ENCODE measurements at regions not wholly inside any gene's neighbourhood (a gene's known extent, or its start where the extent isn't known, plus 50 kb on each side); places are given as distances from the start of the nearest gene placed in this dataset.

DNA sequence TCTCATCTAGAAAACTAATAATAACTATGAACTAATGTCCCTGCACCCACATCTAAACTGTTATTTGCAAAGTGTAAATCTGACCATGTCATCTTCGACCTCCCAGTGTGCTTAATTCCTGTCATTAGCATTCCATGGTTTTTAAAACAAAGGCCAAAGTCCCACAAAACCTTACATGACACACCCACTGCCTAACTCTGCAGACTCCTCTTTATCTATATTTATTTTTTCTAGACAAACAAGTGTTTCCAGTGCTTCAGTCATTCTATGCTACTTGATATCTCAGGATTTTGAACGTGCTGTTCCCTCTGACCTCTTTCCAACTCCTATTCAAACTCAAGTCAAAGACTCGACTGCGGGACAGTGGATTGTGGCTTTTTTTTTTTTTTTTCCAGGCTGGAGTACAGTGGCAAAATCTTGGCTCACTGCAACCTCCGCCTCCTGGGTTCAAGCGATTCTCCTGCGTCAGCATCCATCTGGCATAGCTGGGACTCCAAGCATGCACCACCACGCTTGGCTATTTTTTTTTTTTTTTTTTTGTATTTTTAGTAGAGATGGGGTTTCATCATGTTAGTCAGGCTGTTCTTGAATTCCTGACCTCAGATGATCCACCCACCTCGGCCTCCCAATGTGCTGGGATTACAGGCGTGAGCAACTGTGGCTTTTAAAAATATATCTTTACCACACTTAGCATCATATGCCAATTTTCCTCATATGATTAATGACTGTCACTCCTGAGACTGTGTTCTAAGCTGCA lies 1511.0 kb downstream of the ARAP2 start:
- intact Hi-C loops (cut with DNase I): no loop called here
- no peak for DNase-seq (ENCODE audit: low spot score)

DNA sequence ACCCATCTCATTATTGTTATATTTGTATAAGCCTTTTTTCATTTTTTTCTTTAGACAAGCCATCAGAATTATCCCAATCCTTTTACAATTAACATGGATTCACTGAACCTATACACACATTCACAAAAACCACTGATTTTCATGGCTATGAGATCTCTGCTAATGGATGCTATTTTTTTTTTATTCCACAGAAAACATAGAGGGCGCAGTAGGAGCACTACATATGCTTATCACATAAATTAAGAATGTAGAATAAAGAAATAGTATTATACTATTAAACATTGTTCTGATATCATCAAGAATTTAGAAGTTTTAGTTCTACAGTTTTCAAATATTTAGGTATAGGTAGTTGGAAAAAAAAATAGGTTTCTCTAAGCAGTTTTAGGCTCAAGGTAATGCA lies 1477.4 kb downstream of the ARAP2 start:
- intact Hi-C loops (cut with DNase I): no loop called here
- DNase-seq (ENCODE audit: low spot score): no peak

DNA sequence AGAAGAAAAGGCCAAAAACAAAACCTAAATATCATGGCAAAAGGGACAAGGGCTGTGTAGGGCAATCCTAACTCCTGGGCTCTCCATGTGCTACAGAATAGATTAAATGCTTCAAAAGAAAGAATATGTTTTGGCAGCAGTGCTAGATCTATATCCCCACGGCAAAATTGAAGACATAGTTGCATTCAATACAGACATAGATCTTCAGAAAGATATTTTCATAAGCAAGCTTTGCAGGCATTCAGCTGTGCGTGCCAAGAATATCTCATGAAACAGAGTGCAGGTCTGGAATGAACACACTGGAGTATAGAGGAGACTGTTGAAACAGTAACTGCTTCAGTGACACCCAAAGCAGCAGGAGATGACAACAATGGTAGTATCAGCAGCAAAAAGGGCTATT lies 1476.9 kb downstream of the ARAP2 start:
- intact Hi-C loops (cut with DNase I): no loop called here

DNA sequence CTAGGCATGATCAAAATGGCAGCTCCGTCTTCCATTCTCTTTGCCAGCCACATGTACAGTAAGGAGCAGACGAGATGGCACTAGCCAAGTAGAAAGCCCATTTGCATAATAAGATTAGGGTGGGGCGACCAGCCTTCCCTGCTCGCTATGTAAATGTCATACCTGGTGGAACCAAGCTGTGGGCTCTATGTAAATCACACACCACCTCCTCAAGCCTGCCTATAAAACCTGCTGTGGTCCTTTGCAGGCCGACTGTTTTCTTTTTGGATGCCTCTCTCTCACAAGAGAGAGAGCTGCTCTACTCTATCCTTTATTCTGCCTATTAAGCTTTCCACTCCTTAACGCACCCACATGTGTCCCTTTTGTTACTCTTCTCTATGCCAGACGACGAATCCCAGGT lies 1472.7 kb downstream of the ARAP2 start:
- intact Hi-C loops (cut with DNase I): no loop called here
- no peak for DNase-seq (ENCODE audit: low spot score)

More for the DNA sequence above, 1476.9 kb downstream of the ARAP2 start:
- no peak for DNase-seq (ENCODE audit: low spot score)

DNA sequence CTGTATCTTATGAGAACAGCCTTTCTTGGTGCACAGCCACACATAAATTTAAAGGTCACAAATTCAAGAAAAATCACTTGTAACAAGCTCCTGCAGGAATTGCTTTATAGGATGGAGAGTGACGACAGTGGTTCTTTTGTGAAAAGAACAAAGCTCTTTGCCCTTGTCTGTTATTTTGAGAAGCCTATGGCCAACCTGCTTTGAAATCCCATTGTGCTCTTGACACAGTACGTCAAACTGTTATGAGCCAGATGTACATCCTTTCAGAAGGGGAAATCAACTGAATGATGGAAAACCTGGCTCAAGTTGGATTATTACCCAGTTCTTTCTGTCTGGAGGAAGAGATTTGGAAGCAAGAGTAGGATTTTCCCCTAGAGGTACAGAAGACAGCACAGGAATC lies 1454.2 kb downstream of the ARAP2 start:
- DNase-seq (ENCODE audit: low spot score): no peak
- intact Hi-C loops (cut with DNase I): no loop called here

DNA sequence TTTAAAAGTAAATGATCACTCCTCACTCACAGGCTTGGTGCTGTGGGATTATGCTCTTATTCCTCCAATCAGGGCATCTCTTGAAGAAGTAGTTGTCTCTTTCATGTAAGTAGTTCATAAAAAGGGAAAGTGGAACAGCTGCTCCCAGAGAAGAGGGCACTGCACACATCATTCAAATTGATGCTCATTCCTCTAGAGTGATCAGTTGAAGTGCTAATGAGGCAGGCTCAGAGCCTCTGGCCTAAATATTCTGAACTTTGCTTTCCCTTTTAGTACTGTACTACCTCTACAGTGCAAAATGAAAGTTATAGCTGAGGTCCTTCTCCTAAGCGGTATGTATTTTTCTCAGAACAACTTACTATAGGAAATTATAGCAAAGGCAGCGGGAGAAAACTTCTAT lies 1453.1 kb downstream of the ARAP2 start:
- intact Hi-C loops (cut with DNase I): no loop called here
- DNase-seq (ENCODE audit: low spot score): no peak

DNA sequence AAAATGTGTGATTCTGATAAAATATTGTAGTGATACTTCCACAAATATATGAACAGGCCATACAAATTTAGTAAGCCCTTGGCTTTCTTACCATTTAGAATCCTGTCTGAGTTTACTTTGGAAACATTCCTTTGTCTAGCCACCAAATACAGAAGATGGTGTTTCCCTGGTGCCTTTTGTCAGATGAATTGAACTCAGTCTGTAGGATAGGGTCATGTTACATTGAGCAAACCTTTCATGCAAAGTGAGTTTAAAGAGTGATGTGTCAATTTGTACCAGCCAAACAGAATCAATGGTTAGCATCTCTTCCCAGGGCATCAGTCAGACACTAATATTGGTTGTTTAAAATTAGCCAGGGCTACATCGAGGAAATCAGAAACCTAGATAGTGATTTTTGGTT lies 1443.4 kb downstream of the ARAP2 start:
- no peak for DNase-seq (ENCODE audit: low spot score)
- intact Hi-C loops (cut with DNase I): no loop called here

DNA sequence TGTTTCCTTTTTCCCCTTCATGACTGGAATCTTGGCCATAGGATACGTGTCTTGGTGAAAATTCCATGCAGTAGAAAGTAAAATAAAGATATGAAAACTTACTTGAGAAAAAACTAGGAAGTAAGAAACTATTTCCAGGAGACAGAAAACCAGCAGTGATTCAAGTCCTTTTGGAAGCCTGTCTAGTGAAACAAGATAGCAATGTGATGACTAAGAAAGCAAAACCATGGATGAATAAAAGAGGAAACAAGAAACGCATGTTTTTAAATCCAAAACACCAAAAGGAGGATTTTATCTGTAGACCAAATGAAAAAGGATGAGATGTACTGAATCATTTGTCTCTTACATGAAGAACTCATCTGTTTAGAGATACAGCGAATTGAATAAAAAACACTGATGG lies 1430.0 kb downstream of the ARAP2 start:
- DNase-seq (ENCODE audit: low spot score): no peak
- intact Hi-C loops (cut with DNase I): no loop called here

DNA sequence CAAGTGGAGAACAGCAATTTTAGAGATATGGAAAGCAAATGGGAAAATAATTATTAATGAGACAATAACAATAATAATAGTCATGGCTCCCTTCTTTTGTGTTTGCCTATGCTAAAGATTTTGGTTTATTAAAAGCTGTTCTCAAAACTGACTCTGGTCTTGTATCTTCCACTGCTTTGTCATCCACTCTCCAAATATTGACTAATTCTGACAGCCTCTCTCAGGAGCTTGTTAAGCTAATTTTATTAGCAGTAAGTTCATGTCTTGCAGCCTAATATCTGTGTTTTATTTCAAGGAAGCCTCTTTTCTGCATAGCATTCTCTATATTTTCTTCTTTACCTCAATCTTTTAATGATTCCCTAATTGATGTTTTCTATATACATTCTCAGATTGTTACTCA lies 1419.8 kb downstream of the ARAP2 start:
- intact Hi-C loops (cut with DNase I): no loop called here
- no peak for DNase-seq (ENCODE audit: low spot score)

DNA sequence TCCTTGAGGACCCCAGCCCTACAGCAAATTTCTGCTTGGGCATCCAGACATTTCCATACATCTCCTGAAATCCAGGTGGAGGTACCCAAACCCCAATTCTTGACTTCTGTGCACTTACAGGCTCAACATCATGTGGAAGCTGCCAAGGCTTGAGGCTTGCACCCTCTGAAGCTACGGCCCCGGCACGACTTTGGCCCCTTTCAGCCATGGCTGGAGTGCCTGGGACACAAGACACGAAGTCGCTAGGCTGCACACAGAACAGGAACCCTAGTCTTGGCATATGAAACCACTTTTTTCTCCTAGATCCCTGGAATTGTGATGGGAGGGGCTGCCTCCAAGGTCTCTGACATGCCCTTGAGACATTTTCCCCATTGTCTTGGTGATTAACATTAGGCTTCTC lies 1417.7 kb downstream of the ARAP2 start:
- intact Hi-C loops (cut with DNase I): no loop called here
- DNase-seq (ENCODE audit: low spot score): no peak

DNA sequence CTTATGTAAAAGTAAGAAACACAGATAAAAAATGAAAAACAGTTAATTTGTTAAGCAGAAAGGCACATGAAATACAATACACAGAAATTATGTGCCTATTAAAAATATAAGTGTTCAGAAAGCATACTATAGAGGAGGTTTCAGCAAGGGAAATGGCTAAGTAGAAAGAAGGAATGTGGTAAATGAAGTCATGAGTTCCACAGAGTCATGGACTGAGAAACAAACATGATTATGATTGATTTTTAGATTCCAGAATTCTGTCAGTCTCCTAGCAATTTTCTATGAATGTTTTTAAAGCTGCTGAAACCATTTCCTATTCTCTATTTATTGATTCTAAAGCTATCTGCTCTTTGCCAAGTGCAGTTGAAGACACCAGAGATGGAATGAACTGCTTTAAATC lies 1398.4 kb downstream of the ARAP2 start:
- DNase-seq (ENCODE audit: low spot score): no peak
- intact Hi-C loops (cut with DNase I): no loop called here

DNA sequence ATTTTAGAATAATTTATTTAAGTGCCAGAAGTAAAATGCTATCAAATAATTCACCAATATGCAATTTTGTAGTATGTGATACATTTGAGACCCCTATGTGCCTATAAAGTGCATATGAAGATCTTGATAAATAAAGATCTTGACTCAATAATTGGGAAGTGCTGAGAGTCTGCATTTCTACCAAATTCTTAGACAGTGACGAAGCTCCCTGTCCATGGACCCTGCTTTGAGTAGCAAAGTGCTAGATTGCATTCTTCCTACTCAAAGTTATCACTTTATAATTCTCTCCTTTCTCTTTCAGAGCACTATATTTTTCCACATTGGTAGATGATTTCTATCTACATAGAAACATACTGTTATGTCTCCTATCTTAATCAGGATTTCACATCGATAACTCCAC lies 1393.9 kb downstream of the ARAP2 start:
- intact Hi-C loops (cut with DNase I): no loop called here
- no peak for DNase-seq (ENCODE audit: low spot score)

DNA sequence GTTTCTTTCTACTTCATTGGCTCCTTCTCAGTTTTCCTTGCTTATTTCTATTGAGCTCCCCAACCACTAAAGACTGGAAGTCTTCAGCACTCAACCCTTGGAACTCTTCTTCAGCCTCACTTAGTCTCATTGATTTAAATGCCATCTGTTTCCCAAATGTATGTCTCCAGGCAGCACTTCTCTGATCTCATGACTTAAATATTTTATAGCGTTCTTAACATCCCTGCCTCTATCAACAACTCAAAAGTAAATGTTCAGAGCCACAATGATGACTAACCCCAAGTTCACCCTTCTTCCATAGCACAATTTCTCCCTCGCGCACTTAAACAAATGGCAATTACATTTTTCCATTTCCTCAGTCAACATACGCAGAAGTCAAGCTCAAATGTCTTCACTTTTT lies 1393.3 kb downstream of the ARAP2 start:
- intact Hi-C loops (cut with DNase I): no loop called here

DNA sequence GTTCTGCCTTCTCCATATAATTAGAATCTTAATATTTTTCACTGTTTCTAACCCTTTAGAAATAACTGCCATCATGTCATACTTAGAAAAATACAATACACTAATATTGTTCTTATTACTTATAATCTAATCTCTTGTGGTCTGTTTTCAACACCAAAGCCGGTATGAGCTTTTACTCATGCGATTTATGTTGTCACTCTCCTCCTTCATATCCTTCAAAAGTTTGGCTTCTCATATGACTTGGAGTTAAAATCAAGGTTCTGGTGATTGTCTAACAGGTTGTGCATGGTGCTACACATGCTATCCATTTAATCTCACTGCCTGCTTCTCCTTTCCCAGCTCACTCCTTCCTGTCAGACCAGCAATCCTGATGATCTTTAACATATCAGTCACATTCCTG lies 1392.9 kb downstream of the ARAP2 start:
- no peak for DNase-seq (ENCODE audit: low spot score)
- intact Hi-C loops (cut with DNase I): no loop called here

More for the DNA sequence above, 1393.3 kb downstream of the ARAP2 start:
- DNase-seq (ENCODE audit: low spot score): no peak

DNA sequence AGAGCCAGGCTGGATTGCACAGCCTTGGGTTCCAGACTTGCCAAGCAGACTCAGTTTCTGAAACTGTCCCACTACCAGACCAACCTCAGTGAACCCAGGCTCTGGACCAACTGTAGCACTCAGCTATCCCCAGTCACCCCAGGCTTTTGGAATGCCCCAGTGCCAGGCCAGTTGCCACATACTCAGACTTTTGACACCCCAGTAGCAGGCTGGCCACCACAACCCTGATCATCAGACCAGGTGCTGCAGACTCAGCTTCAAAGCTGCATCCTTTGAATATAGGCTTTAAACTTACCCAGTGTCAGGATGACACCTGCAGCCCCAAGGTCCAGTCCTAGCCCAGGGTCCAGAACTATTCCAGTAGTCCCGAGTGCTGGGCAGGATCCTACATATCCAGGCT lies 1389.9 kb downstream of the ARAP2 start:
- no peak for DNase-seq (ENCODE audit: low spot score)
- intact Hi-C loops (cut with DNase I): no loop called here

DNA sequence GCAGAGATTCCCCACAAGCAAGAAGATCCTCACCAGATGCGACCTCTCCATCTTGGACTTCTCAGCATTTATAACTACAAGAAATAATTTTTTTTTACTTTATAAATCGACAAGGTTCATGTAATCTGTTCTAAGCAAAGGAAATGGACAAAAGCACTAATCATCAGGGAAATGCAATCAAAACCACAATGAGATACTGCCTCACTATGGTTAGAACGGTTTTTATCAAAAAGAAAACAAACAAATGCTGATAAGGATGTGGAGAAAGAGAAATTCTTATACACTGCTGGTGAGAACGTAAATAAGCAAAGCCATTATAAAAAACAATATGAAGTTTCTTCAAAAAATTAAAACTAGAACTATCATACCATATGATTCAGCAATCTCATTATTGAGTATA lies 1382.6 kb downstream of the ARAP2 start:
- no peak for DNase-seq (ENCODE audit: low spot score)
- intact Hi-C loops (cut with DNase I): no loop called here

DNA sequence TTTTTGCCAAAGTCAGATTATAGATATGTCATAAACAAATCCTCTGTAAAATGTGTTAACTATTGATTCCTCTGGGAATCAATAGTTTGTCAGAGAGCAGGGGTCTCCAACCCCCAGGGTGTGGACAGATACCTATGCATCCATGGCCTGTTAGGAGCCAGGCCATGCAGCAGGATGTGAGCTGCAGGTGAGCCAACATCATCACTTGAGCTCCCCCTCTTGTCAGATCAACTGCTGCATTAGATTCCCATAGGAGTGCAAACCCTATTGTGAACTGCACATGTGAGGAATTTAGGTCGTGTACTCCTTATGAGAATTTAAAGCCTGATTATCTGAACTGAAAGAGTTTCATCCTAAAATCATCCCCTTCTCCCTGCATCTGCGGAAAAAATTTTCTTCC lies 1365.4 kb downstream of the ARAP2 start:
- DNase-seq (ENCODE audit: low spot score): no peak
- intact Hi-C loops (cut with DNase I): no loop called here

DNA sequence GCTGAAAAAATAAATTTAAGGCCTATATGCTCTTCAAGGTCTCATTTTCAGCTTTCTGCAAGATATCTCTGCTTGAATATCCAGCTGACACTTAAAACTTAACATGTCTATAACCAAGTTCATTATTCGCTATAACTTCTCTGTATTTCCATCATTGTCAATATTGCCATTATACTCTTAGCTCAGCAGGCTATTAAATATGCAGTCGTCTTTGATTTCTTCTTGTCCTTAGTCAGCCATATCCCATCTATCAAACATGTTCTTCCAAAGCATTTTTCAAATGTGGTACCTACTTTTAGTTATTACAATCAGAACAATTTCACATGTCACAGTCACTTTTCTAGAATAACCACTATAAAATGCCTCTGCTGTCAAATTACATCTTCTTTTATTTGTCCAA lies 1364.1 kb downstream of the ARAP2 start:
- intact Hi-C loops (cut with DNase I): no loop called here
- no peak for DNase-seq (ENCODE audit: low spot score)

DNA sequence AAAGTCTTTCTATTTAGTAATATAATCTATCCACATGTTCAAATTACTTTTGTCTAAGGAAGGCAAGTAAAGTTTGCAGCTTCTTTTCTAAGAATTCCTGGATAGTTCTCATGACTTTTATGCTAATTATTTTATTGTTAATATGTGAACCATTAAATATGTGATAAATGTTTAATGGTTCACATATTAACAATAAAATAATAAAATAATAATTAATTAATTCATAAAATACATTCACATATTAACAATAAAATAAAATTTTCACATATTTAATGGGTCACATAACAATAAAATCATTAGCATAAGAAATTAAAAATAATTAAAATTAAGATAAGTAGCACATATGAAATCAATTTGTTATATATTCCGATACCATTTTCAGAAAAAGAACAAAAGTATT lies 1352.4 kb downstream of the ARAP2 start:
- no peak for DNase-seq (ENCODE audit: low spot score)
- intact Hi-C loops (cut with DNase I): no loop called here

DNA sequence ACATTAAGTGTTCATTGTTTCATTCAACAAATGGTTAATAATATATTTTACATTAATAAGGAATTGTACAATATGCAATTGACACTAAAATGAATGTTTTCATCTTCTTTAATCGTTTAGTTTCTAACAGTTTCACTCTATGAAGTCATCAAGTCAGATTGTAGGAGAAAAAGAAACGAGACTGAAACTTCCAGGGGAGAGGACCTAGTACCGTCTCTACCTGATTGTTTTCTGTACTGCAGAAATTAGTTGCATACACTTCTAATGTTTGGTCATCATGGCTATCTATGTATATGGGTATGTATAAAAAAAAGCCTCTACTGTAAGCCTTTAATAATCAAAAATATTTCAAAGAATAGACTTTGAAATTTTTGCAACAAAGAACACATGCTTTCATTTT lies 1350.9 kb downstream of the ARAP2 start:
- DNase-seq (ENCODE audit: low spot score): no peak
- intact Hi-C loops (cut with DNase I): no loop called here

DNA sequence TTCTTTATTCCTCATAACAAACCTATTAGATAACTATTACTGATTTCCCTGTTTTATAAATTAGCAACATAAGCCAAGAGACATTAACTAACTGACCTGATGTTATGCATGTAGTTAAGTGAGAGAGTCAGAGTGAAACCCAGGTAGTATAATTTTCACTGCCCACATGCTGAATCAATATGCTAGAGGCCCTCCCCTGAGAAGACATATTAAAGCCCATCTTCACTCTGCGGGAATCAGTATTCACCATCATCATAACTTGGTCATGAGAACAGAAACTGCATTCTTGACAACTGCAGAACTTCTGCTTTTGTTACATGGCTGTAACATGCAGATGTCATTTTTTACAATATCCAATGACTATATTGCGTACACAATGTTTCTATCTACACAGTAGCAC lies 1324.3 kb downstream of the ARAP2 start:
- intact Hi-C loops (cut with DNase I): no loop called here
- no peak for DNase-seq (ENCODE audit: low spot score)

DNA sequence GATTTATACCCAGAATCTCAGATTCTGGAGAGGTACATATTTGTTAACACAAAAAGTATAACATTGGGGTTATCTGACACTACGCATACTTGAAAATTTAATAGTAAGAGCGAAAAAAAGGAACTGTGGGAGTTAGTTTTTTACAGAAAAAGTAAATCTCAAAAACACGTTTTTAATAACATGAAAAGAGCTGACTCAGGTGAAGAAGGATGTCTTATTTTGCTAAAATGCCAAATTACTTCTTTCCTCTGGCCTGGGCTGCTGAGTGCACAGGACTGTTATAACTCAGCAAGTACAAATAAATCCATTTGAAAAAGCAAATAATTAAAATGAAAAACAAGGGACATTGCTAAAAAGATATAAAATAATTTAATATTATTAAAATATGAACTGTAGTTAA lies 1322.9 kb downstream of the ARAP2 start:
- intact Hi-C loops (cut with DNase I): no loop called here
- no peak for DNase-seq (ENCODE audit: low spot score)

All from cardiac septum (tissue), 1 donor.